Gastroesophageal sphincter (tissue), 4 donors: ENCODE measurements at regions not wholly inside any gene's neighbourhood (a gene's known extent, or its start where the extent isn't known, plus 50 kb on each side); places are given as distances from the start of the nearest gene placed in this dataset.

Experiments used
- ATAC-seq: fragments of 150-250 bp; one replicate; pipeline ENCODE4 v1.9.1; 2016; ENCODE audit warnings: mild to moderate bottlenecking, moderate library complexity
- H3K27ac ChIP-seq, 4 donors: fragments of 200-600 bp; sonication (generic) in 3 of 4; 1 replicate in 3 of 4; 2 replicates in 1 of 4; pipeline ENCODE4 v1.5.1; 2016 to 2019
- H3K27me3 ChIP-seq: fragments of 200-600 bp; sonication (generic); one replicate; pipeline ENCODE4 v1.5.1; 2019
- H3K36me3 ChIP-seq, 2 donors: fragments of 200-600 bp; sonication (generic); one replicate each; pipeline ENCODE4 v1.5.1; 2019; ENCODE audit warnings: control low read depth in 1 of 2
- H3K4me1 ChIP-seq, 3 donors: fragments of 200-600 bp; sonication (generic); 1 replicate in 2 of 3; 2 replicates in 1 of 3; pipeline ENCODE4 v1.5.1; 2016 to 2019; ENCODE audit warnings: control low read depth in 2 of 3
- H3K4me3 ChIP-seq, 2 donors: fragments of 200-600 bp; sonication (generic); one replicate each; pipeline ENCODE4 v1.5.1; 2019; ENCODE audit warnings: mild to moderate bottlenecking in 1 of 2, moderate library complexity in 1 of 2
- H3K9me3 ChIP-seq, 3 donors: fragments of 200-600 bp; sonication (generic); one replicate each; pipeline ENCODE4 v1.5.1; 2017 to 2019; ENCODE audit warnings: control low read depth in 2 of 3
- CTCF ChIP-seq, 4 experiments: fragments of 200-600 bp in 2 of 4; fragments of 450-650 bp in 2 of 4; sonication (generic) in 1 of 4; IDR thresholded peaks; one replicate each; pipeline ENCODE4 v1.5.1; 2017 to 2019; ENCODE audit warnings: antibody characterized with exemption in 4 of 4, mild to moderate bottlenecking in 2 of 4, moderate library complexity in 2 of 4
- EP300 ChIP-seq: sonication (generic); formaldehyde crosslinking; IDR thresholded peaks from one replicate; pipeline ENCODE4 v1.6.1; 2017; ENCODE audit warnings: antibody characterized with exemption, mild to moderate bottlenecking
- POLR2A ChIP-seq, 2 donors: fragments of 450-650 bp; IDR thresholded peaks; one replicate each; pipeline ENCODE4 v1.6.1; 2017; ENCODE audit warnings: antibody characterized with exemption in 2 of 2, mild to moderate bottlenecking in 2 of 2, moderate library complexity in 1 of 2
- POLR2AphosphoS5 ChIP-seq: sonication (generic); formaldehyde crosslinking; IDR thresholded peaks from one replicate; pipeline ENCODE4 v1.6.1; 2017; ENCODE audit warnings: antibody characterized with exemption
- WGBS, 2 donors: methylation state at CpG; one replicate each; pipeline ENCODE4 v1.1.5; 2018; ENCODE audit warnings: low coverage in 1 of 2; 5-methylcytosine and 5-hydroxymethylcytosine counted together

DNA sequence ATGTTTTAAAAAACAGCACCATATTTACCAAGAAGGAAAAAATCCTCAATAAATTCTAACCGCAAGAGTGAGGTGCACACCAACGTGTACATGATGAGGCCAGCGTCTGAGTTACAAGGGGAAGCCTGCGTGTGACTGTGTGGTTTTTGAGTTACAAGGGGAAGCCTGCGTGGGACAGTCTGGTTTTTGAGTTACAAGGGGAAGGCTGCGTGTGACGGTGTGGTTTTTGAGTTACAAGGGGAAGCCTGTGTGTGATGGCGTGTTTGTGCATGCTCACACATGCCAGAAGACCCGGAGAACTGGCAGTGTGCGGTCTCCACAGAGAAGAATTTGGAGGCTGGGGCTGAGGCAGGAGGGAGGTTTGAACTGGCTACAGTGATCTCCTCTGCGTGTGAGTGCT, 1376.4 kb downstream of the TBC1D22A start:
- H3K36me3 ChIP-seq: no peaks in the 10 kb centered on the region
- H3K4me1 ChIP-seq: no peaks in the 10 kb centered on the region
- peaks cover 38% of the 10 kb centered on the region for H3K27me3 ChIP-seq
- WGBS, 2 donors: 72 to 76% methylated on average over 3 to 11 of the region's 11 CpGs
- no peak for ATAC-seq
- TF ChIP-seq POLR2A (IDR thresholded peaks at IDR 0.05) (no peak), EP300 (no peak), CTCF (IDR thresholded peaks at IDR 0.05) (no peak), POLR2AphosphoS5 (no peak)
- H3K27ac ChIP-seq: no peak overlapping the region
- peaks cover 0 to 9% (median 0%) of the 10 kb centered on the region in 3 donors for H3K9me3 ChIP-seq
- no peak overlapping the region for H3K4me3 ChIP-seq

DNA sequence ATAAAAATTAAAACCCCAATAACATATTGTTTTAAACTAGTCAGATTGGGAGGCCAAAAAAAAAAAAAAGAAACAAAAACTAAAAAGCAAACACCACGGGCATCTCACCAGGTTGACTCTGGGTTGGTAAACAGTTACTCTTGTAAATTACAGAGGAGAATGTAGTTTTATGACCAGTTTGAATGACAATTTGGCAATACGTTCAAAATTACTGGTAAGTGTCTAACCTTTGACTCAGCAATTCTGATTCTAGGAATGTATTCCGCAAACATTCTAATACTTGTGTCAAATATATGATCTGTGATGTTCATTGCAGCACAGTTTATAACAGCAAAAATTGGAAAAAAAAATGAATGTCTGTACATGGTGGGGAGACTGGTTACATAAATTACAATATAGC, 1376.0 kb downstream of the TBC1D22A start:
- ATAC-seq: no peak
- WGBS, 2 donors: 63 to 69% methylated on average over 3 of the region's 3 CpGs

DNA sequence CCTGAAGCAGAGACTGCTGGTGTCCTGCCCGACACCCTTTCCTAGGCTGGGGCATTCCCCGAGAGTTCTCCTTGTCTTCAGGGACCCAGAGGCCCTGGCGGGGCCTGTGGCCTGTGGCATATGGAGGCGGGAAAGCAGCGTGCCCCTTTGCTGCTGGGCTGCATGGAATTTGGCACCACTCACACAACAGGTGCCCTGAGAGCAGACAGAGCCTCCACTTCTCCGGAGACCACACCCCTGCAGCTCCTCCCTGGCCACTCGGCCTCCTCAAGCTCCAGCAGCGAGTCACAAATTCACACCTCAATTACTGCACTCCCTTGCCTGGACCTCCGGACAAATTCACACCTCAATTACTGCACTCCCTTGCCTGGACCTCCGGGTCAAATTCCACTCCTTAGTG, 1375.2 kb downstream of the TBC1D22A start:
- 68 to 77% methylated on average over 4 to 7 of the region's 10 CpGs for WGBS, 2 donors
- Histone ChIP-seq H3K9me3 (peaks cover 0 to 10% (median 0%) of the 10 kb centered on the region in 3 donors), H3K4me3 (no peak overlapping the region), H3K27ac (no peak overlapping the region), H3K36me3 (no peaks in the 10 kb centered on the region), H3K4me1 (no peaks in the 10 kb centered on the region), H3K27me3 (peaks cover 27% of the 10 kb centered on the region)
- no peak for ATAC-seq
- TF ChIP-seq CTCF (IDR thresholded peaks at IDR 0.05): no peak
- TF ChIP-seq POLR2A (IDR thresholded peaks at IDR 0.05): no peak
- no peak for TF ChIP-seq EP300
- no peak for TF ChIP-seq POLR2AphosphoS5

More for the DNA sequence above, 1376.0 kb downstream of the TBC1D22A start:
- Histone ChIP-seq H3K4me3 (no peak overlapping the region), H3K4me1 (no peaks in the 10 kb centered on the region), H3K27me3 (peaks cover 35% of the 10 kb centered on the region), H3K27ac (no peak overlapping the region), H3K36me3 (no peaks in the 10 kb centered on the region), H3K9me3 (peaks cover 0 to 10% (median 0%) of the 10 kb centered on the region in 3 donors)
- no peak for TF ChIP-seq EP300
- TF ChIP-seq POLR2A (IDR thresholded peaks at IDR 0.05): no peak
- TF ChIP-seq POLR2AphosphoS5: no peak
- TF ChIP-seq CTCF (IDR thresholded peaks at IDR 0.05): no peak

DNA sequence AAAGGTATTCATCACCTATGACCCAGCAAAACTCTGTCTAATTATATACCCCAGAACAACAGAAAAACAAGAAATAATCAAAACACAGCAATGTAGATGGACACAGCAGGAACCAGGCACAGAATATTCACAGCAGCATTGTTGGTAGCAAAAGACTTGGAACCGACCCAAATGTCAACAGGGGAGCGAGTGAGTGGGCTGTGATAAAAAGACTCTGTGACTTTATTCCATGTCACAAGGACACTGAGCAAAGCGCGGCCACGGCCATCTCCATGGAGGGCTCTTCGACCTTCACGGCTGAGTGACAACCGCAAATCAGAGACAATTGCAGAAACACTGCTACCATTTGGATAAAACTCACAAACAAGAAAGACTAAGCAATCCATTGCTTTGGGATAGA, 1373.1 kb downstream of the TBC1D22A start:
- H3K4me1 ChIP-seq: no peaks in the 10 kb centered on the region
- peaks cover 28% of the 10 kb centered on the region for H3K27me3 ChIP-seq
- no peak overlapping the region for H3K4me3 ChIP-seq
- H3K27ac ChIP-seq: no peak overlapping the region
- no peak for ATAC-seq
- no peak for TF ChIP-seq POLR2AphosphoS5
- no peak for TF ChIP-seq POLR2A (IDR thresholded peaks at IDR 0.05)
- no peak for TF ChIP-seq EP300
- WGBS, 2 donors: 73 to 75% methylated on average over 8 of the region's 8 CpGs
- peaks cover 0 to 10% (median 0%) of the 10 kb centered on the region in 3 donors for H3K9me3 ChIP-seq
- no peaks in the 10 kb centered on the region for H3K36me3 ChIP-seq

DNA sequence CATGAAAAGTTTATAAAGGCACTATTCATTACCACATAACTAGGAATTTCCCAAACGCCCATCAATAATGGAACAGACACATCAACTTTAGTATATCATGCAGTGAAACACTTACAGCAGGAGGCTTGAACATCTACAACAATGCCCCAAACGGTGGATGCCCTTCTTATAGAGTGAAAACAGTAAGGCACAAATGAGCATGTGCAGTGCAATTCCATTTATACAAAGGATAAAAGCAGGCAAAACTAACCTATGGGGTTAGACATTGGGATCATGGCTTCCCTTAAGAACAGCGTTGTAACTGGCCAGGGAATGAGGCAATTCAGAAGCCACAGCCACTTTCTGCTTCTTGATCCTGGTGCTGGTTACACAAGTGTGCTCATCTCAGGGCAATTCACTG, 1363.0 kb downstream of the TBC1D22A start:
- Histone ChIP-seq H3K4me1 (no peaks in the 10 kb centered on the region), H3K4me3 (no peak overlapping the region), H3K27ac (no peak overlapping the region), H3K27me3 (peaks cover 18% of the 10 kb centered on the region), H3K36me3 (no peaks in the 10 kb centered on the region), H3K9me3 (peaks cover 0 to 17% (median 0%) of the 10 kb centered on the region in 3 donors)
- 71% methylated on average over 3 of the region's 3 CpGs for WGBS, 2 donors
- TF ChIP-seq POLR2A (IDR thresholded peaks at IDR 0.05) (no peak), POLR2AphosphoS5 (no peak), CTCF (IDR thresholded peaks at IDR 0.05) (no peak), EP300 (no peak)
- ATAC-seq: no peak
